ENCODE measurements at regions not wholly inside any gene's neighbourhood (a gene's known extent, or its start where the extent isn't known, plus 50 kb on each side); places are given as distances from the start of the nearest gene placed in this dataset.

GRCh38 chr4:82036181-82036580 is 337.6 kb downstream of the HNRNPD start:
- intact Hi-C loops (cut with micrococcal nuclease) = no loop called here

- intact Hi-C loops (cut with micrococcal nuclease) = no loop called here
Observed at GRCh38 chr4:82034878-82035277, 338.9 kb downstream of the HNRNPD start.

- intact Hi-C loops (cut with micrococcal nuclease) = no loop called here
Observed at GRCh38 chr4:82033862-82034261, 339.9 kb downstream of the HNRNPD start.

- intact Hi-C loops (cut with micrococcal nuclease) = no loop called here
Observed at GRCh38 chr4:82031376-82031927, 342.3 kb downstream of the HNRNPD start.

- intact Hi-C loops (cut with micrococcal nuclease) = no loop called here
Observed at GRCh38 chr4:82017680-82018079, 356.1 kb downstream of the HNRNPD start.

GRCh38 chr4:82005158-82005557 is 368.6 kb downstream of the HNRNPD start:
- intact Hi-C loops (cut with micrococcal nuclease) = no loop called here

- intact Hi-C loops (cut with micrococcal nuclease) = no loop called here
Observed at GRCh38 chr4:81997313-81997712, 376.5 kb downstream of the HNRNPD start.

- intact Hi-C loops (cut with micrococcal nuclease) = no loop called here
Observed at GRCh38 chr4:81990898-81991297, 382.9 kb downstream of the HNRNPD start.

GRCh38 chr4:81990211-81990610 is 383.6 kb downstream of the HNRNPD start:
- intact Hi-C loops (cut with micrococcal nuclease) = no loop called here

GRCh38 chr4:81989202-81989601 is 384.6 kb downstream of the HNRNPD start:
- intact Hi-C loops (cut with micrococcal nuclease) = no loop called here

- intact Hi-C loops (cut with micrococcal nuclease) = no loop called here
Observed at GRCh38 chr4:81988178-81988577, 385.6 kb downstream of the HNRNPD start.

GRCh38 chr4:81984746-81985145 is 389.0 kb downstream of the HNRNPD start:
- intact Hi-C loops (cut with micrococcal nuclease) = no loop called here

- intact Hi-C loops (cut with micrococcal nuclease) = no loop called here
Observed at GRCh38 chr4:81982846-81983540, 390.8 kb downstream of the HNRNPD start.

- intact Hi-C loops (cut with micrococcal nuclease) = no loop called here
Observed at GRCh38 chr4:81981218-81981617, 392.6 kb downstream of the HNRNPD start.

- intact Hi-C loops (cut with micrococcal nuclease) = no loop called here
Observed at GRCh38 chr4:81974523-81974922, 399.3 kb downstream of the HNRNPD start.

- intact Hi-C loops (cut with micrococcal nuclease) = no loop called here
Observed at GRCh38 chr4:81971637-81972381, 402.0 kb downstream of the HNRNPD start.

GRCh38 chr4:81971061-81971460 is 402.7 kb downstream of the HNRNPD start:
- intact Hi-C loops (cut with micrococcal nuclease) = no loop called here

GRCh38 chr4:81970454-81970853 is 403.3 kb downstream of the HNRNPD start:
- intact Hi-C loops (cut with micrococcal nuclease) = no loop called here

- intact Hi-C loops (cut with micrococcal nuclease) = no loop called here
Observed at GRCh38 chr4:81966676-81967075, 407.1 kb downstream of the HNRNPD start.

- intact Hi-C loops (cut with micrococcal nuclease) = no loop called here
Observed at GRCh38 chr4:81965911-81966310, 407.9 kb downstream of the HNRNPD start.

GRCh38 chr4:81965454-81965853 is 408.3 kb downstream of the HNRNPD start:
- intact Hi-C loops (cut with micrococcal nuclease) = no loop called here

- intact Hi-C loops (cut with micrococcal nuclease) = no loop called here
Observed at GRCh38 chr4:81963763-81964020, 410.1 kb downstream of the HNRNPD start.

All from T-helper 2 cell treated with Interferon-gamma antibody and Interleukin-4, amounts not matched to agents 100 ng/mL and 5 ng/mL, for 36 hours (primary cell).